ENCODE measurements at regions not wholly inside any gene's neighbourhood (a gene's known extent, or its start where the extent isn't known, plus 50 kb on each side); places are given as distances from the start of the nearest gene placed in this dataset.

GRCh38 chr20:46814366-46815232 lies 80.0 kb upstream of the EYA2 start:
- dilution Hi-C loops (cut with HindIII; ENCODE audit: low sequenced_read_pairs, unreplicated experiment): no loop called here
- TF ChIP-seq BHLHE40 (IDR thresholded peaks at IDR 0.05; ENCODE audit: low read depth, low read length) (0 out of 2 replicates have a peak, but pooled peaks have one; percentile 24), RFX5 (IDR thresholded peaks at IDR 0.05; ENCODE audit: low read depth, low read length) (no peak), FOS (IDR thresholded peaks at IDR 0.05; ENCODE audit: low read depth, low read length) (peak; percentile 99), MAZ (IDR thresholded peaks at IDR 0.05; ENCODE audit: borderline replicate concordance, low read depth, low read length) (no peak)
- Histone ChIP-seq H2AK9ac (replicated peaks; ENCODE audit: low read depth, low read length, poor library complexity) (no peak overlapping the region), H2BK5ac (ENCODE audit: low read depth, low read length, poor library complexity, severe bottlenecking) (no peak overlapping the region), H2AK5ac (ENCODE audit: low read depth, low read length) (no peak overlapping the region; the same call in 1 of the 2 replicates), H3K4ac (ENCODE audit: low read depth, low read length) (peak overlapping the region; percentile 31; the same call in 1 of the 2 replicates), H3K4me3 (ENCODE audit: insufficient read depth, low read depth, low read length) (no peak overlapping the region), H3K36me3 (ENCODE audit: control insufficient read depth, insufficient read depth, low read length) (no peaks in the 10 kb centered on the region), H2BK20ac (ENCODE audit: low read depth, low read length) (peak overlapping the region; percentile 20; the same call in 1 of the 2 replicates), H4K5ac (ENCODE audit: low read depth, low read length) (no peak overlapping the region), H3K79me1 (ENCODE audit: low read depth in 1 of 2, low read length in 2 of 2) (no peaks in the 10 kb centered on the region), H3K27me3 (ENCODE audit: control insufficient read depth, insufficient read depth, low read length) (peaks cover 5% of the 10 kb centered on the region; the same call in 1 of the 2 replicates), H2AFZ (replicated peaks; ENCODE audit: low read length, poor library complexity) (no peak overlapping the region), H3K27ac (ENCODE audit: insufficient read depth, low read length) (no peak overlapping the region), H3K18ac (ENCODE audit: low read depth, low read length) (no peak overlapping the region), H3K14ac (replicated peaks; ENCODE audit: low read depth, low read length) (no peak overlapping the region), H4K91ac (ENCODE audit: insufficient read depth, low read depth, low read length) (no peak overlapping the region; the same call in 1 of the 2 replicates), H2BK120ac (ENCODE audit: low read depth, low read length) (peak overlapping the region; percentile 52), H3K23ac (ENCODE audit: low read depth, low read length) (no peak overlapping the region), H3K4me1 (ENCODE audit: control insufficient read depth, insufficient read depth, low read length) (peaks cover 8% of the 10 kb centered on the region), H3K4me2 (ENCODE audit: low read depth, low read length) (no peak overlapping the region), H3K56ac (ENCODE audit: extremely low read depth, insufficient read depth, low read length) (no peak overlapping the region), H3K9ac (ENCODE audit: low read depth, low read length) (no peak overlapping the region), H4K20me1 (ENCODE audit: insufficient read depth, low read length) (0 out of 2 replicates have a peak, but pooled peaks cover 4% of the 10 kb centered on the region), H3K9me1 (ENCODE audit: insufficient read depth, low read length) (peaks cover 5% of the 10 kb centered on the region; the same call in 1 of the 2 replicates), H4K8ac (ENCODE audit: low read depth in 2 of 2, low read length in 2 of 2) (no peak overlapping the region), H2BK15ac (ENCODE audit: low read depth, low read length) (no peak overlapping the region), H3K9me3 (ENCODE audit: control insufficient read depth, insufficient read depth, low read length) (no peaks in the 10 kb centered on the region)
- CTCF ChIA-PET: no interaction called here
- in situ Hi-C loops (cut with MboI; ENCODE audit: low sequenced_read_pairs): no loop called here
- POLR2A ChIA-PET (ENCODE audit: unreplicated experiment): interaction anchor here (0.6 kb wide), 1 partner anchor 315 kb away, joined by 3 read pairs; no protein-coding TSS in a partner anchor
- intact Hi-C loops (cut with micrococcal nuclease): no loop called here
- BruUV-seq (replicated peaks): no TSS peak
- DNase-seq: peak; percentile 87
- ATAC-seq (ENCODE audit: low read depth): peak; percentile 99
- 83% methylated on average over 1 of the region's 8 CpGs; no CpG with 5 or more reads in 1 of the 2 experiments for WGBS, 2 experiments (ENCODE audit: extremely low coverage in 2 of 2, insufficient read length in 1 of 2)
